Osteocyte (in vitro differentiated cells): ENCODE measurements at regions not wholly inside any gene's neighbourhood (a gene's known extent, or its start where the extent isn't known, plus 50 kb on each side); places are given as distances from the start of the nearest gene placed in this dataset.

Experiments
- DNase-seq: peaks from one replicate; pipeline ENCODE4 v3.0.0; 2021; ENCODE audit warnings: mixed read lengths; ENCODE audit not compliant: unreplicated experiment; ENCODE audit errors: extremely low spot score
- H3K27ac Mint-ChIP-seq: one replicate; pipeline ENCODE4 v1.8.0; 2021; ENCODE audit warnings: mild to moderate bottlenecking, mixed read lengths; ENCODE audit not compliant: unreplicated experiment
- H3K27me3 Mint-ChIP-seq: one replicate; pipeline ENCODE4 v1.8.0; 2021; ENCODE audit warnings: mixed read lengths; ENCODE audit not compliant: unreplicated experiment
- H3K36me3 Mint-ChIP-seq: one replicate; pipeline ENCODE4 v1.8.0; 2021; ENCODE audit warnings: mixed read lengths; ENCODE audit not compliant: unreplicated experiment
- H3K4me1 Mint-ChIP-seq: one replicate; pipeline ENCODE4 v1.8.0; 2021; ENCODE audit warnings: mixed read lengths; ENCODE audit not compliant: unreplicated experiment
- H3K4me3 Mint-ChIP-seq: one replicate; pipeline ENCODE4 v1.8.0; 2021; ENCODE audit warnings: mild to moderate bottlenecking, moderate library complexity, mixed read lengths; ENCODE audit not compliant: unreplicated experiment
- H3K9me3 Mint-ChIP-seq: one replicate; pipeline ENCODE4 v1.8.0; 2021; ENCODE audit warnings: mixed read lengths; ENCODE audit not compliant: unreplicated experiment
- TF ChIP-seq, protein P1 (sequence below): fragments of 200-600 bp; sonication (generic); IDR thresholded peaks from 2 replicates; pipeline ENCODE4 v1.5.0; 2021; ENCODE audit warnings: antibody characterized with exemption, mild to moderate bottlenecking, moderate library complexity

- no peak overlapping the region for H3K27ac Mint-ChIP-seq
- TF ChIP-seq, protein P1, sequence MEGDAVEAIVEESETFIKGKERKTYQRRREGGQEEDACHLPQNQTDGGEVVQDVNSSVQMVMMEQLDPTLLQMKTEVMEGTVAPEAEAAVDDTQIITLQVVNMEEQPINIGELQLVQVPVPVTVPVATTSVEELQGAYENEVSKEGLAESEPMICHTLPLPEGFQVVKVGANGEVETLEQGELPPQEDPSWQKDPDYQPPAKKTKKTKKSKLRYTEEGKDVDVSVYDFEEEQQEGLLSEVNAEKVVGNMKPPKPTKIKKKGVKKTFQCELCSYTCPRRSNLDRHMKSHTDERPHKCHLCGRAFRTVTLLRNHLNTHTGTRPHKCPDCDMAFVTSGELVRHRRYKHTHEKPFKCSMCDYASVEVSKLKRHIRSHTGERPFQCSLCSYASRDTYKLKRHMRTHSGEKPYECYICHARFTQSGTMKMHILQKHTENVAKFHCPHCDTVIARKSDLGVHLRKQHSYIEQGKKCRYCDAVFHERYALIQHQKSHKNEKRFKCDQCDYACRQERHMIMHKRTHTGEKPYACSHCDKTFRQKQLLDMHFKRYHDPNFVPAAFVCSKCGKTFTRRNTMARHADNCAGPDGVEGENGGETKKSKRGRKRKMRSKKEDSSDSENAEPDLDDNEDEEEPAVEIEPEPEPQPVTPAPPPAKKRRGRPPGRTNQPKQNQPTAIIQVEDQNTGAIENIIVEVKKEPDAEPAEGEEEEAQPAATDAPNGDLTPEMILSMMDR: no peak
- DNase-seq: no peak
- no peaks in the 10 kb centered on the region for H3K4me1 Mint-ChIP-seq
- H3K4me3 Mint-ChIP-seq: no peak overlapping the region
- H3K27me3 Mint-ChIP-seq: no peaks in the 10 kb centered on the region
- H3K9me3 Mint-ChIP-seq: peaks cover 27% of the 10 kb centered on the region
- no peaks in the 10 kb centered on the region for H3K36me3 Mint-ChIP-seq
These were observed 423.1 kb upstream of the PITX2 start for GRCh38 chr4:111045992-111046391.

GRCh38 chr4:111046811-111047210, 423.9 kb upstream of the PITX2 start:
- TF ChIP-seq, protein P1: no peak
- no peak for DNase-seq
- Mint-ChIP-seq H3K4me3 (no peak overlapping the region), H3K4me1 (no peaks in the 10 kb centered on the region), H3K27me3 (no peaks in the 10 kb centered on the region), H3K9me3 (peaks cover 33% of the 10 kb centered on the region), H3K36me3 (no peaks in the 10 kb centered on the region), H3K27ac (no peak overlapping the region)

GRCh38 chr4:111048316-111048715, 425.4 kb upstream of the PITX2 start:
- Mint-ChIP-seq H3K4me3 (no peak overlapping the region), H3K4me1 (no peaks in the 10 kb centered on the region), H3K36me3 (no peaks in the 10 kb centered on the region), H3K9me3 (peaks cover 42% of the 10 kb centered on the region), H3K27ac (no peak overlapping the region), H3K27me3 (no peaks in the 10 kb centered on the region)
- no peak for DNase-seq
- TF ChIP-seq, protein P1: no peak

- Mint-ChIP-seq H3K9me3 (no peaks in the 10 kb centered on the region), H3K4me3 (no peak overlapping the region), H3K27me3 (no peaks in the 10 kb centered on the region), H3K36me3 (no peaks in the 10 kb centered on the region), H3K4me1 (no peaks in the 10 kb centered on the region), H3K27ac (no peak overlapping the region)
- DNase-seq: no peak
- TF ChIP-seq, protein P1: no peak
These were observed 441.6 kb upstream of the PITX2 start for GRCh38 chr4:111064342-111064993.

GRCh38 chr4:111066001-111066400, 443.1 kb upstream of the PITX2 start:
- TF ChIP-seq, protein P1: no peak
- Mint-ChIP-seq H3K36me3 (no peaks in the 10 kb centered on the region), H3K4me3 (no peak overlapping the region), H3K4me1 (no peaks in the 10 kb centered on the region), H3K27me3 (no peaks in the 10 kb centered on the region), H3K9me3 (no peaks in the 10 kb centered on the region), H3K27ac (no peak overlapping the region)
- no peak for DNase-seq
